Naive thymus-derived CD4-positive, alpha-beta T cell (primary cell): ENCODE measurements at regions not wholly inside any gene's neighbourhood (a gene's known extent, or its start where the extent isn't known, plus 50 kb on each side); places are given as distances from the start of the nearest gene placed in this dataset.
"Not testable (repeated sequence)": the region's sequence is repeated elsewhere in the genome, so short reads cannot be mapped to it uniquely, and the experiment has no call there.

Source experiments
- ATAC-seq: fragments of 150-1000 bp; cut with Tn5 transposase; 2 replicates; pipeline ENCODE4 v1.10.0; 2021; ENCODE audit warnings: mild to moderate bottlenecking, moderate library complexity
- CTCF ChIA-PET: fragments of 350-600 bp; sonication (Branson Sonifier 250); formaldehyde crosslinking; loops from one replicate; lab custom pipeline; 2021; ENCODE audit warnings: antibody characterized with exemption; lab: Charles Lee
- POLR2A ChIA-PET: fragments of 350-600 bp; sonication (Branson Sonifier 250); formaldehyde crosslinking; loops from one replicate; lab custom pipeline; 2021; ENCODE audit warnings: antibody characterized with exemption, inconsistent platforms; lab: Charles Lee
- DNase-seq, 9 donors: peaks; one replicate each; pipeline versions ENCODE4 v3.0.0 to v3.0.0-alpha.2; 2020 to 2022; ENCODE audit warnings: mixed read lengths in 1 of 9
- H3K27ac ChIP-seq: one replicate; pipeline ENCODE4 v1.7.0; 2013; ENCODE audit warnings: mild to moderate bottlenecking, low read depth, low read length, moderate library complexity
- H3K27me3 ChIP-seq, 2 donors: one replicate each; pipeline ENCODE4 v1.7.0; 2013; ENCODE audit warnings: low read length in 2 of 2, mild to moderate bottlenecking in 2 of 2, moderate library complexity in 2 of 2; ENCODE audit not compliant: control insufficient read depth in 2 of 2, insufficient read depth in 2 of 2
- H3K36me3 ChIP-seq, 3 experiments: 1 replicate in 2 of 3; 2 replicates in 1 of 3; pipeline ENCODE4 v1.7.0; 2013; ENCODE audit warnings: low read length in 3 of 3, mild to moderate bottlenecking in 3 of 3, moderate library complexity in 1 of 3; ENCODE audit not compliant: insufficient read depth in 3 of 3, control insufficient read depth in 2 of 3
- H3K4me1 ChIP-seq, 2 donors: one replicate each; pipeline ENCODE4 v1.7.0; 2013; ENCODE audit warnings: low read length in 2 of 2, mild to moderate bottlenecking in 2 of 2, moderate library complexity in 1 of 2; ENCODE audit not compliant: control insufficient read depth in 2 of 2, insufficient read depth in 2 of 2
- H3K4me3 ChIP-seq: 2 replicates; pipeline ENCODE4 v1.7.0; 2013; ENCODE audit warnings: mild to moderate bottlenecking, low read length
- H3K9me3 ChIP-seq, 3 experiments: 1 replicate in 2 of 3; 2 replicates in 1 of 3; pipeline ENCODE4 v1.7.0; 2013; ENCODE audit warnings: low read length in 3 of 3; ENCODE audit not compliant: control insufficient read depth in 2 of 3
- H3K27ac Mint-ChIP-seq, 9 donors: one replicate each; pipeline ENCODE4 v1.8.0; 2020 to 2022; ENCODE audit warnings: mixed read lengths in 9 of 9, mild to moderate bottlenecking in 8 of 9, moderate library complexity in 5 of 9, inconsistent platforms in 2 of 9
- H3K27me3 Mint-ChIP-seq, 5 donors: one replicate each; pipeline ENCODE4 v1.8.0; 2021 to 2022; ENCODE audit warnings: mixed read lengths in 5 of 5, mild to moderate bottlenecking in 1 of 5
- H3K36me3 Mint-ChIP-seq, 5 donors: one replicate each; pipeline ENCODE4 v1.8.0; 2020 to 2022; ENCODE audit warnings: mixed read lengths in 5 of 5, mild to moderate bottlenecking in 3 of 5, inconsistent platforms in 1 of 5
- H3K4me1 Mint-ChIP-seq, 7 donors: one replicate each; pipeline ENCODE4 v1.8.0; 2020 to 2022; ENCODE audit warnings: mixed read lengths in 7 of 7, mild to moderate bottlenecking in 3 of 7, inconsistent platforms in 1 of 7
- H3K4me3 Mint-ChIP-seq, 10 donors: one replicate each; pipeline ENCODE4 v1.8.0; 2020 to 2022; ENCODE audit warnings: mild to moderate bottlenecking in 10 of 10, mixed read lengths in 10 of 10, moderate library complexity in 6 of 10, inconsistent platforms in 2 of 10
- H3K9me3 Mint-ChIP-seq, 11 donors: one replicate each; pipeline ENCODE4 v1.8.0; 2020 to 2022; ENCODE audit warnings: mixed read lengths in 11 of 11, mild to moderate bottlenecking in 4 of 11, inconsistent platforms in 1 of 11, moderate library complexity in 1 of 11
- intact Hi-C, 2 donors: fragments of 100-400 bp; cut with micrococcal nuclease; formaldehyde crosslinking; loops; one replicate each; pipeline ENCODE4 v1.15.1; 2023

- CTCF ChIA-PET, result no interaction called here
- no peaks in the 10 kb centered on the region for H3K27me3 ChIP-seq
- H3K36me3 Mint-ChIP-seq, result peaks cover 0 to 16% (median 2%) of the 10 kb centered on the region in 5 donors
- peaks cover 0 to 44% (median 0%) of the 10 kb centered on the region in 3 experiments for H3K9me3 ChIP-seq
- H3K27ac ChIP-seq, result no peak overlapping the region
- DNase-seq, result no peak
- H3K4me1 ChIP-seq, result no peaks in the 10 kb centered on the region
- H3K27ac Mint-ChIP-seq, result no peak overlapping the region
- no peak overlapping the region for H3K4me3 Mint-ChIP-seq
- ATAC-seq, result no peak
- intact Hi-C loops, result no loop called here
- H3K27me3 Mint-ChIP-seq, result no peaks in the 10 kb centered on the region
- POLR2A ChIA-PET, result no interaction called here
- H3K9me3 Mint-ChIP-seq, result peaks cover 18 to 90% (median 37%) of the 10 kb centered on the region in 11 donors
- no peaks in the 10 kb centered on the region for H3K36me3 ChIP-seq
- no peaks in the 10 kb centered on the region for H3K4me1 Mint-ChIP-seq
- no peak overlapping the region for H3K4me3 ChIP-seq
Observed at GRCh38 chr19:22503524-22503923, 81.4 kb upstream of the ZNF98 start.

DNA sequence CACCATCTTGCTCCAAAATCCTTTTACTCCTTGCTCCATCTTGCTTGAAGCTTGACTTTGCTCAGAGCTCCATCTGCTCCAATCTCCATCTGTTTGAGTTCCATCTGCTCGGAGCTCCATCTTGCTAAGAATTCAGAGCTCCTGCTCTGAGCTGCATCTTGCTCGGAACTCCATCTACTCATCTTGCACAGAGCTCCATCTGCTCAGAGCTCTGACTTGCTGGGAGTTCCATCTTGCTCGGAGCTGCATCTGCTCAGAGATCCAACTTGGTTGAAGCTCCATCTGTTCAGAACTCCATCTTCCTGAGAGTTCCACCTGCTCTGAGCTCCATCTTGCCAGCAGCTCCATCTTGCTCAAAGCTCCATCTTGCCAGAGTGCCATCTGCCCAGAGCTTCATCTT lies 80.6 kb upstream of the ZNF98 start:
- no peak overlapping the region for H3K4me3 Mint-ChIP-seq
- Histone ChIP-seq H3K36me3 (no peaks in the 10 kb centered on the region), H3K9me3 (peaks cover 0 to 40% (median 0%) of the 10 kb centered on the region in 3 experiments), H3K4me1 (no peaks in the 10 kb centered on the region), H3K4me3 (no peak overlapping the region), H3K27ac (no peak overlapping the region), H3K27me3 (no peaks in the 10 kb centered on the region)
- H3K27me3 Mint-ChIP-seq, result no peaks in the 10 kb centered on the region
- H3K27ac Mint-ChIP-seq, result no peak overlapping the region
- H3K36me3 Mint-ChIP-seq, result peaks cover 0 to 16% (median 2%) of the 10 kb centered on the region in 5 donors
- H3K4me1 Mint-ChIP-seq, result no peaks in the 10 kb centered on the region
- DNase-seq, result no peak
- intact Hi-C loops, result no loop called here
- ATAC-seq, result no peak
- ChIA-PET CTCF (no interaction called here), POLR2A (no interaction called here)
- peaks cover 21 to 91% (median 40%) of the 10 kb centered on the region in 11 donors for H3K9me3 Mint-ChIP-seq

- H3K4me1 Mint-ChIP-seq, H3K4me3 ChIP-seq, POLR2A ChIA-PET, H3K36me3 ChIP-seq, intact Hi-C loops, H3K4me3 Mint-ChIP-seq, CTCF ChIA-PET, H3K4me1 ChIP-seq, H3K27me3 Mint-ChIP-seq, ATAC-seq, H3K27me3 ChIP-seq, H3K27ac ChIP-seq, H3K27ac Mint-ChIP-seq, DNase-seq: not testable (repeated sequence)
- peaks cover 0 to 52% (median 5%) of the 10 kb centered on the region in 3 experiments for H3K9me3 ChIP-seq
- Mint-ChIP-seq H3K9me3 (peaks cover 21 to 91% (median 37%) of the 10 kb centered on the region in 11 donors), H3K36me3 (peaks cover 0 to 15% (median 3%) of the 10 kb centered on the region in 5 donors)
Observed at GRCh38 chr19:22498831-22499430, 76.8 kb upstream of the ZNF98 start.

DNA sequence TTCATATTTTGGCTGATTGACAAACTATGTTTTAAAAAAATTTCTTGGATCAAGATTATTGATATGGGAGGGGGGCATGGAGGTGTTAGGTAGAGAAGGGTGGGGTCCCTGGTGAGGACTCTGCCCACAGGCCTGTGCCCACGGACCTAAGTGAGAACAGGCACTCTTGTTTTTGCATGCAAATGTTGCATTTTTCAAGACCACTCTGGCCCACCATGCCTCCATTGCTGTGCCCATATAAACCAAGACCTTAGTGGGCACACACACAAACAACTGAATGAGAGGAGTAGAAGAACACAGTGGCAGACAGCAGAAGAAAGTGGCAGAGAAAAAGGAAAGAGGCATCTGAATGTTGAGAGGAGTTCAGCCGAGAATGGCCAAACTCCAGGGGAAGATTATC lies 69.6 kb upstream of the ZNF98 start:
- H3K36me3 Mint-ChIP-seq, result peaks cover 0 to 9% (median 0%) of the 10 kb centered on the region in 5 donors
- CTCF ChIA-PET, result no interaction called here
- peaks cover 0 to 66% (median 5%) of the 10 kb centered on the region in 3 experiments for H3K9me3 ChIP-seq

GRCh38 chr19:22483514-22483913 lies 61.4 kb upstream of the ZNF98 start:
- H3K4me1 ChIP-seq, H3K27ac ChIP-seq, intact Hi-C loops, H3K4me1 Mint-ChIP-seq, H3K4me3 Mint-ChIP-seq, H3K27me3 ChIP-seq, H3K27ac Mint-ChIP-seq, H3K36me3 ChIP-seq, ATAC-seq, H3K4me3 ChIP-seq, CTCF ChIA-PET, DNase-seq, H3K27me3 Mint-ChIP-seq, POLR2A ChIA-PET: not testable (repeated sequence)
- H3K36me3 Mint-ChIP-seq, result peaks cover 0 to 17% (median 5%) of the 10 kb centered on the region in 5 donors
- peaks cover 5 to 93% (median 37%) of the 10 kb centered on the region in 11 donors for H3K9me3 Mint-ChIP-seq
- peaks cover 0 to 41% (median 0%) of the 10 kb centered on the region in 3 experiments for H3K9me3 ChIP-seq

More for the DNA sequence above, 69.6 kb upstream of the ZNF98 start:
- no peak for ATAC-seq
- Histone ChIP-seq H3K36me3 (no peaks in the 10 kb centered on the region), H3K27ac (no peak overlapping the region), H3K4me1 (no peaks in the 10 kb centered on the region), H3K27me3 (no peaks in the 10 kb centered on the region), H3K4me3 (no peak overlapping the region)
- intact Hi-C loops, result no loop called here
- Mint-ChIP-seq H3K9me3 (peaks cover 11 to 84% (median 34%) of the 10 kb centered on the region in 11 donors), H3K4me1 (no peaks in the 10 kb centered on the region), H3K4me3 (no peak overlapping the region), H3K27me3 (no peaks in the 10 kb centered on the region), H3K27ac (no peak overlapping the region)
- POLR2A ChIA-PET, result no interaction called here
- no peak for DNase-seq

DNA sequence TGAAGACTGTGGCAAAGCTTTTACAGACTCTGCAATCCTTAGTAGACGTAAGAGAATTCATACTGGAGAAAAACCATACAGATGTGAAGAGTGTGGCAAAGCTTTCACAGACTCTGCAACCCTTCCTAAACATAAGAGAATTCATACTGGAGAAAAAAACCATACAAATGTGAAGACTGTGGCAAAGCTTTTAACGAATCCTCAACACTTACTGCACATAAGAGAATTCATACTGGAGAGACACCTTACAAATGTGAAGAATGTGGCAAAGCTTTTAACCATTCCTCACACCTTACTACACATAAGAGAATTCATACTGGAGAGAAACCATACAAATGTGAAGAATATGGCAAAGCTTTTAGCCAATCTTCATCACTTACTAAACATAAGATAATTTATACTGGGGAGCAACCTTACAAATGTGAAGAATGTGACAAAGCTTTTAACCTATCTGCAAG lies 50.1 kb upstream of the ZNF98 start:
- no peak for DNase-seq
- H3K4me1 Mint-ChIP-seq, result no peaks in the 10 kb centered on the region
- Histone ChIP-seq H3K27ac (no peak overlapping the region), H3K36me3 (no peaks in the 10 kb centered on the region), H3K4me1 (no peaks in the 10 kb centered on the region), H3K4me3 (no peak overlapping the region), H3K27me3 (no peaks in the 10 kb centered on the region), H3K9me3 (peaks cover 6 to 60% (median 26%) of the 10 kb centered on the region in 3 experiments)
- ATAC-seq, result no peak
- H3K9me3 Mint-ChIP-seq, result peaks cover 3 to 100% (median 46%) of the 10 kb centered on the region in 11 donors
- no peak overlapping the region for H3K4me3 Mint-ChIP-seq
- CTCF ChIA-PET, result no interaction called here
- POLR2A ChIA-PET, result no interaction called here
- no peak overlapping the region for H3K27ac Mint-ChIP-seq
- no peaks in the 10 kb centered on the region for H3K27me3 Mint-ChIP-seq
- intact Hi-C loops, result no loop called here
- peaks cover 0 to 12% (median 8%) of the 10 kb centered on the region in 5 donors for H3K36me3 Mint-ChIP-seq
